ENCODE measurements at regions not wholly inside any gene's neighbourhood (a gene's known extent, or its start where the extent isn't known, plus 50 kb on each side); places are given as distances from the start of the nearest gene placed in this dataset.

- no peak overlapping the region for H3K4me3 ChIP-seq (ENCODE audit: low read length, poor library complexity, severe bottlenecking)
- no peaks in the 10 kb centered on the region for H4K20me1 ChIP-seq (ENCODE audit: insufficient read depth, low read length, poor library complexity, severe bottlenecking)
- H3K4me1 ChIP-seq (ENCODE audit: insufficient read depth, low read length, poor library complexity, severe bottlenecking), result no peaks in the 10 kb centered on the region
- H2AFZ ChIP-seq (ENCODE audit: low read length), result no peak overlapping the region
- TF ChIP-seq EZH2phosphoT487 (IDR thresholded peaks at IDR 0.05; ENCODE audit: borderline replicate concordance), result no peak
- TF ChIP-seq, protein P1, sequence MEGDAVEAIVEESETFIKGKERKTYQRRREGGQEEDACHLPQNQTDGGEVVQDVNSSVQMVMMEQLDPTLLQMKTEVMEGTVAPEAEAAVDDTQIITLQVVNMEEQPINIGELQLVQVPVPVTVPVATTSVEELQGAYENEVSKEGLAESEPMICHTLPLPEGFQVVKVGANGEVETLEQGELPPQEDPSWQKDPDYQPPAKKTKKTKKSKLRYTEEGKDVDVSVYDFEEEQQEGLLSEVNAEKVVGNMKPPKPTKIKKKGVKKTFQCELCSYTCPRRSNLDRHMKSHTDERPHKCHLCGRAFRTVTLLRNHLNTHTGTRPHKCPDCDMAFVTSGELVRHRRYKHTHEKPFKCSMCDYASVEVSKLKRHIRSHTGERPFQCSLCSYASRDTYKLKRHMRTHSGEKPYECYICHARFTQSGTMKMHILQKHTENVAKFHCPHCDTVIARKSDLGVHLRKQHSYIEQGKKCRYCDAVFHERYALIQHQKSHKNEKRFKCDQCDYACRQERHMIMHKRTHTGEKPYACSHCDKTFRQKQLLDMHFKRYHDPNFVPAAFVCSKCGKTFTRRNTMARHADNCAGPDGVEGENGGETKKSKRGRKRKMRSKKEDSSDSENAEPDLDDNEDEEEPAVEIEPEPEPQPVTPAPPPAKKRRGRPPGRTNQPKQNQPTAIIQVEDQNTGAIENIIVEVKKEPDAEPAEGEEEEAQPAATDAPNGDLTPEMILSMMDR (conservative IDR thresholded peaks at IDR 0.05; ENCODE audit: low read length), result no peak
- no peaks in the 10 kb centered on the region for H3K36me3 ChIP-seq (ENCODE audit: insufficient read depth, low read length)
- no peaks in the 10 kb centered on the region for H3K9me3 ChIP-seq (ENCODE audit: insufficient read depth, low read depth, low read length)
- no peaks in the 10 kb centered on the region for H3K9me2 ChIP-seq (replicated peaks; ENCODE audit: low read depth, low read length)
- no peak overlapping the region for H3K9ac ChIP-seq (ENCODE audit: low read depth, low read length, poor library complexity, severe bottlenecking)
- H3K79me2 ChIP-seq (ENCODE audit: insufficient read depth, low read length), result no peaks in the 10 kb centered on the region
- no peaks in the 10 kb centered on the region for H3K27me3 ChIP-seq (ENCODE audit: insufficient read depth, low read length, poor library complexity, severe bottlenecking)
- no peak overlapping the region for H3K4me2 ChIP-seq (ENCODE audit: low read depth, low read length, poor library complexity, severe bottlenecking)
- H3F3A ChIP-seq (ENCODE audit: low read depth), result no peaks in the 10 kb centered on the region
Observed at GRCh38 chr13:47303626-47304025, 406.8 kb upstream of the HTR2A start.

DNA sequence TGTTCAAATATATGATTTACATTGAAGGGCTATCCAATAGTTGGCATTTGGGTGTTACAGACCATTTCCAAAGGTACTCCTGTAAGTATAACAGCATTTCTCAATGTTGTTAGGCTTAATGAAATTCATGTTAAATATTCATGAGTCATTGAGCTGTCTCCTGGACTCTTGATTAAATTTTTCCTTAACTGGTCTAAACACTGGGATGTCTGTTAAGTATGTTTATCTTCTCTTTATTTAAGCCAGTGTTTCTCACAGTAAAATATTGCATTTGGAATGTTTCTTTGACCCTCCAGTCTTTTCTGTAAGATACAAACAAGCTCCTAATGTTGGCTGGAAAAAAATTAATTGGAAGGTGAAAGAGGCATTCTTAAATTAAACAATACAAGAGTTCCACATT, 402.5 kb upstream of the HTR2A start:
- Histone ChIP-seq H3K27me3 (ENCODE audit: insufficient read depth, low read length, poor library complexity, severe bottlenecking) (no peaks in the 10 kb centered on the region), H3K9me2 (replicated peaks; ENCODE audit: low read depth, low read length) (no peaks in the 10 kb centered on the region), H3K79me2 (ENCODE audit: insufficient read depth, low read length) (no peaks in the 10 kb centered on the region), H3K4me3 (ENCODE audit: low read length, poor library complexity, severe bottlenecking) (no peak overlapping the region), H2AFZ (ENCODE audit: low read length) (no peak overlapping the region), H3K9ac (ENCODE audit: low read depth, low read length, poor library complexity, severe bottlenecking) (no peak overlapping the region), H3K36me3 (ENCODE audit: insufficient read depth, low read length) (no peaks in the 10 kb centered on the region), H3F3A (ENCODE audit: low read depth) (no peaks in the 10 kb centered on the region), H4K20me1 (ENCODE audit: insufficient read depth, low read length, poor library complexity, severe bottlenecking) (no peaks in the 10 kb centered on the region), H3K9me3 (ENCODE audit: insufficient read depth, low read depth, low read length) (no peaks in the 10 kb centered on the region), H3K4me1 (ENCODE audit: insufficient read depth, low read length, poor library complexity, severe bottlenecking) (no peaks in the 10 kb centered on the region), H3K4me2 (ENCODE audit: low read depth, low read length, poor library complexity, severe bottlenecking) (no peak overlapping the region)
- TF ChIP-seq, protein P1 (conservative IDR thresholded peaks at IDR 0.05; ENCODE audit: low read length), result no peak
- no peak for TF ChIP-seq EZH2phosphoT487 (IDR thresholded peaks at IDR 0.05; ENCODE audit: borderline replicate concordance)

- Histone ChIP-seq H3K4me3 (ENCODE audit: low read length, poor library complexity, severe bottlenecking) (no peak overlapping the region), H2AFZ (ENCODE audit: low read length) (no peak overlapping the region)
- TF ChIP-seq EZH2phosphoT487 (IDR thresholded peaks at IDR 0.05; ENCODE audit: borderline replicate concordance), result no peak
- TF ChIP-seq, protein P1 (conservative IDR thresholded peaks at IDR 0.05; ENCODE audit: low read length), result no peak
Observed at GRCh38 chr13:47298506-47298905, 401.7 kb upstream of the HTR2A start.

More at GRCh38 chr13:47298506-47298905, 401.7 kb upstream of the HTR2A start:
- no peaks in the 10 kb centered on the region for H3K27me3 ChIP-seq (ENCODE audit: insufficient read depth, low read length, poor library complexity, severe bottlenecking)
- H3K4me2 ChIP-seq (ENCODE audit: low read depth, low read length, poor library complexity, severe bottlenecking), result no peak overlapping the region
- H3F3A ChIP-seq (ENCODE audit: low read depth), result no peaks in the 10 kb centered on the region
- H3K36me3 ChIP-seq (ENCODE audit: insufficient read depth, low read length), result no peaks in the 10 kb centered on the region
- no peaks in the 10 kb centered on the region for H3K9me3 ChIP-seq (ENCODE audit: insufficient read depth, low read depth, low read length)
- H4K20me1 ChIP-seq (ENCODE audit: insufficient read depth, low read length, poor library complexity, severe bottlenecking), result no peaks in the 10 kb centered on the region
- H3K79me2 ChIP-seq (ENCODE audit: insufficient read depth, low read length), result no peaks in the 10 kb centered on the region
- H3K4me1 ChIP-seq (ENCODE audit: insufficient read depth, low read length, poor library complexity, severe bottlenecking), result no peaks in the 10 kb centered on the region
- no peaks in the 10 kb centered on the region for H3K9me2 ChIP-seq (replicated peaks; ENCODE audit: low read depth, low read length)
- no peak overlapping the region for H3K9ac ChIP-seq (ENCODE audit: low read depth, low read length, poor library complexity, severe bottlenecking)

Data from Loucy (cell line).